HPDE6-E6E7 (cell line): ENCODE measurements at regions not wholly inside any gene's neighbourhood (a gene's known extent, or its start where the extent isn't known, plus 50 kb on each side); places are given as distances from the start of the nearest gene placed in this dataset.
"Not testable (repeated sequence)": the region's sequence is repeated elsewhere in the genome, so short reads cannot be mapped to it uniquely, and the experiment has no call there.

Experiments used
- DNase-seq: peaks from one replicate; pipeline ENCODE4 v3.0.0; 2011; ENCODE audit warnings: missing footprints; ENCODE audit errors: extremely low spot score

- no peak for DNase-seq
Observed at GRCh38 chrX:114015966-114016365, 567.9 kb upstream of the HTR2C start.

DNA sequence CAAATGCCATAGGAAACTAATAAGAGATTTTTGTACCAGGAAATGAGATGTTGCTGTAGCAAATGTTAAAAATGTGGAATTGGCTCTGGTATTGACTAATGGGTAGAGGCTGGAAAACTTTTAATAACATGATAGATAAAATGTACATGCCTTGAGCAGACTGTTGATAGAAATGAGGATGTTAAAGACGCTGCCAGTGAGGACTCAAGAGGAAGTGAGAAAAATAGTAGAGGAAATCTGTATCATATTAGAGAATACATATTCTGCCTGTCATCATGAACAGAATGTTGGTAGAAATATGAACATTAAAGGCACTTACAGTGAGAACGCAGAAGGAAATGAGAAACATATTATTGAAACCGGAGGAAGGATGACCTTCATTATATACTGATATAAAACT lies 577.2 kb upstream of the HTR2C start:
- no peak for DNase-seq

DNA sequence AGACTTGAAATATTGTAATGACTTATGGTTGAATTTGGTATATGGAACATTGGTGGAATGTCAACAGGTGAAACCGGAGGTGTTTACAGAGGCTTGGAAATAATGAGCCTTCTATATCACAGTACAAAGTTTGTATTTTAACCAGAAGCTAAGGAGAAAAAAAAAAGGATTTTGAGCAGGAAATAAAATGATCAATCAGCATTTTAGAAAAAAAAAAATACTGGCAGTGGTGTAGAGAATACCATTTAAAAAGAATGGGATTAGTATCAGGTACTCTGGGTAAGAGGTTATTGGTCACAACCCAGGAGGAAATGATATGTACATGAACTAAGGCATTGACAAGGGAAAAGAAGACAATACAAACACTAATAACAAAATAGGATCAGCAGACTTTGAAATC lies 587.1 kb upstream of the HTR2C start:
- no peak for DNase-seq

DNA sequence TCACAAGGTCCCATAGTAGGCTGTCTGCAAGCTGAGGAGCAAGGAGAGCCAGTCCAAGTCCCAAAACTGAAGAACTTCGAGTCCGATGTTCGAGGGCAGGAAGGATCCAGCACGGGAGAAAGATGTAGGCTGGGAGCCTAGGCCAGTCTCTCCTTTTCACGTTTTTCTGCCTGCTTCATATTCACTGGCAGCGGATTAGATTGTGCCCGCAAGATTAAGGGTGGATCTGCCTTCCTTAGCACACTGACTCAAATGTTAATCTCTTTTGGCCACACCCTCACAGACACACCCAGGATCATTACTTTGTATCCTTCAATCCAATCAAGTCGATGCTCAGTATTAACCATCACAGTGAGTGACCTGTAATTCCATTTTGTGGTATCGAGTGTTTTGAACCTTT lies 592.2 kb upstream of the HTR2C start:
- DNase-seq: not testable (repeated sequence)

DNA sequence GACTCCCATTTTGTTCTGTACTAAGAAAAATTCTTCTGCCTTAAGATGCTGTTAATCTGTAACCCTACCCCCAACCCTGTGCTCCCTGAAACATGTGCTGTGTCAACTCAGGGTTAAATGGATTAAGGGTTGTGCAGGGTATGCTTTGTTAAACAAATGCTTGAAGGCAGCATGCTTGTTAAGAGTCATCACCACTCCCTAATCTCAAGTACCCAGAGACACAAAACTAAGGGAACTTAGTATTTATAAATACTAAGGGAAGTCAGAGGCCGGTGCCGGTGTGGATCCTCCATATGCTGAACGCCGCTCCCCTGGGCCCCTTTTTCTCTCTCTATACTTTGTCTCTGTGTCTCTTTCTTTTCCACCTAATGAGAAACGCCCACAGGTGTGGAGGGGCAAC lies 593.2 kb upstream of the HTR2C start:
- DNase-seq: not testable (repeated sequence)

DNA sequence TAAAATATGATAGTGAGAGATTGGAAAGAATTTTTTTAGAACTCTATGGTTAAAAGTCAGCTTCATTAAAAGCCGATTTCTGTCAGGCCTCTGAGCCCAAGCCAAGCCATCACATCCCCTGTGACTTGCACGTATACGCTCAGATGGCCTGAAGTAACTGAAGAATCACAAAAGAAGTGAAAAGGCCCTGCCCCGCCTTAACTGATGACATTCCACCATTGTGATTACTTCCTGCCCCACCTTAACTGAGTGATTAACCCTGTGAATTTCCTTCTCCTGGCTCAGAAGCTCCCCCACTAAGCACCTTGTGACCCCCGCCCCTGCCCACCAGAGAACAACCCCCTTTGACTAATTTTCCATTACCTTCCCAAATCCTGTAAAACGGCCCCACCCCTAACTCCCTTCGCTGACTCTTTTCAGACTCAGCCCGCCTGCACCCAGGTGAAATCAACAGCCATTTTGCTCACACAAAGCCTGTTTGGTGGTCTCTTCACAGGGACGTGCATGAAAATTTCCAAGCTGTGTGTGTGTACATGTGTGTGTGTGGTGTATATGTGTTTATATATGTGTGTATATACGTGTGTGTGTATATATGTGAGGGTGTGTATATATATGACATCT lies 595.5 kb upstream of the HTR2C start:
- not testable (repeated sequence) for DNase-seq

GRCh38 chrX:113986427-113986826 lies 597.5 kb upstream of the HTR2C start:
- DNase-seq: no peak

DNA sequence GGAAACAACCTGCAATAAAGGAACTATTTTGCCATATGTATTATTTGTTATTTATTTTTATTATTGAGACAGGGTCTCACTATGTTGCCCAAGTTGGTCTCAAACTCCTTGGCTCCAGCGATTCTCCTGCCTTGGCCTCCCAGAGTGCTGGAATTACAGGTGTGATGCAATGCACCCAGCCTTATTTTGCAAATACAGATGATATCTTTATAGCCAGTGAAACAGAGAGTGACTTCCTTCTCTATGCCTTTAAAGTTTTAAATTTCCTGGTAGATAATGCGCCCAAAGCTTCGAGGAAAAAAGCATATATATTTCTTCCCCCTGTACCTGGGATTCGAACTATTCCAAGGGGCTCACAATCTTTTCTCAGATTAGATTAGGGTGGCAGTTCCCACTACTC lies 601.1 kb upstream of the HTR2C start:
- DNase-seq: no peak

- DNase-seq: no peak
Observed at GRCh38 chrX:113980953-113981352, 602.9 kb upstream of the HTR2C start.

- no peak for DNase-seq
Observed at GRCh38 chrX:113977887-113978286, 606.0 kb upstream of the HTR2C start.

- no peak for DNase-seq
Observed at GRCh38 chrX:113975441-113975840, 608.4 kb upstream of the HTR2C start.

DNA sequence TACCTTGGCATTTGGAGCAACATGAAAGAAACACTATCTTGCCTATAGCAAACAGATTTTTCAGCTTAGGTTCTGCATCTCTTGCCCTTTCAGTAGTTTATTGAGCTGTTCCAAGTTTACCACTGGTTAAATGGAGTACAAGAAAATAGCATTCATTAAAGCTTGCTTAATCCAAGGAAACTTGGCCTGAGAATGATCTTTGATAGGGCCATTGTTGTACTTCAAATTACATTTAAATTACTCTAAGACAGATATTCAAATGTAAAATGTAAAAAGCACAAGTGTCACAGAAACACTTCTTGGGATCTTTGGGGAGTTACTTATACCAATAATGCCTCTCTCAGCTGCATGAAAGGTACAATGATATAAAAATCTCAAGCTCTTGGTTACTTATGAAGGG lies 609.0 kb upstream of the HTR2C start:
- DNase-seq: no peak

GRCh38 chrX:113973706-113974105 lies 610.2 kb upstream of the HTR2C start:
- no peak for DNase-seq

DNA sequence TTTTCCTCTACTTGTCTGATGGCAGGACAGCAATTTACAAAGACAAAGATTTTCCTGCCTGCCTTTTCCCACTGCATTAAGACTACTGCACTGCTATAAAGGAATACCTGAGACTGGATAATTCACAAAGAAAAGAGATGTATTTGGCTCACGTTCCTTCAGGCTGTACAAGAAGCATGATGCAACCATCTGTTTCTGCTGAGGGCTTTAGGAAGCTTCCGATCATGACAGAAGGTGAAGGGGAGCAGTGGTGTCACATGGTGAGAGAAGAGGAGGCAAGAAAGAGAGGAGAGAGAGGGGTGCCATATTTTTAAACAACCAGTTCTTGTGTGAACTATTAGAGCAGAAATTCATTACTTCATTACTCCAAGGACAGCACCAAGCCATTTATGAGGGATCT lies 617.1 kb upstream of the HTR2C start:
- DNase-seq: no peak

DNA sequence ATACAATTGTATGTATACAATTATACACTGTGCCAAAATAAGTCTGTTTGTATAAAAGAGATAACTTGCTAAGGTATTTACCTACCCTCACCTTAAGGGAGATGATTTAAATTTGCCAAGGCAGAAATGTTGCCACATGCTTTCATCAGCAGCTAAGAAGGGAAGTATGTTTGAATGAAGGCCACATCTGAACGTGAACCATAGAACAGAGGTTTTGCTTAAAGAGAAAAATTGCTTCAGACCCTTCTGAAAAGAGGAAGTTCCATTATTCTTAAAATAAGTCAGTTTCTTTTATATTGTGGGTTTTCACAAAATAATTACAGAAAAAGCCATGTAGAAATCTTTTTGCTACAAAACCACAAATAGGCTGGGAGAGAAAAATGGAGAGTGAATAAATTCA lies 621.5 kb upstream of the HTR2C start:
- DNase-seq: no peak

DNA sequence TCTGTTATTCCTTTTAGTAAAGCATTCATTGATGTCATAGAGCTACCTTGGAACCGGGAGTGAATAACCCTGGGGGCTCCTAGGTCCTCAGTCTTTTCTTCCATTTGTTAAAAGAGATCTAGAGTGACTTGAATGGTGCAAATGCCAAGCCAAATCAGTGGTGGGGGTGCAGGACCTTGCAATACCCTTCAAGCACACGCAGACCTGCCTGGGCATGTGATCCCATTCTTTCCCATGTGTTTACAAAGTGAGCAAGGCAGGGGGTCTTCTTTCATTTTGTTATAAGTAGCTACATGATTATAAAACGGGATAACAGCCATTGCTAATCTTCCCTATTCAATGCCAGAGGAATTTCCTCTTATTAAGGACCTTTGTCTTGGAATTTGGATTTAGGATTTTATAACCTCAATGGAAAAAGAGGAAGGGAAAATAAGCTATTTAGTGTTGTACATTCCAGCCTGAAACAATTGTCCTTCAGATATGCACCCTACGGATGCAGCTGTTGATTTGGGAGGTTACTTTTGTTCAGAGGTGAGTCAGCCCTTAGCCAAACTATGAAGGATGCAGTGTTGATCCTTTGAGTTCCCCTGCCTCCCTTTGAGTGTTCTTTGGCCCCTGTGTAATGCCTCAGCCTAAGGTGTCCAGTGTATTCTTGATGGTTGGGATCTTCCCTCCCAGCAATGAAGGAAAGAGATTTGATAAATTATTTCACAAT lies 623.8 kb upstream of the HTR2C start:
- no peak for DNase-seq

GRCh38 chrX:113956936-113957335 lies 627.0 kb upstream of the HTR2C start:
- DNase-seq: no peak

DNA sequence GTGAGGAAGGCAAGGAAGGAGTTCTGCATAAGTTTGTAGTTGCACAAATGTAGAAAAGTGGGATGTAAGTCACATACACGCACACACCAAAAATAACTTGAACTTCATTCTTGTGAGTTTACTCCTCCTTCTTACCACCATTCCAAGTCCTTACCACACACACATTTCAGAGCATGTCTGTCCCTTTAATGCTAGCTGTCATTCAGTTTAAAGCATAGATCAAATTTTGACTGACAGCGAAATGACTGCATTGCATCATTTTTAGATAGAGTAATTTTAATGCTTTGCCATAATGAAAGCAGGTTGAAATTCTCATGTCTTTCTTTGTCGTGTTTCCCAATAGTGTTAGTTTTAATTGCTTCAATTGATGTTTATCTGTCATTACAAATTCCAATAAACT lies 629.6 kb upstream of the HTR2C start:
- DNase-seq: no peak

DNA sequence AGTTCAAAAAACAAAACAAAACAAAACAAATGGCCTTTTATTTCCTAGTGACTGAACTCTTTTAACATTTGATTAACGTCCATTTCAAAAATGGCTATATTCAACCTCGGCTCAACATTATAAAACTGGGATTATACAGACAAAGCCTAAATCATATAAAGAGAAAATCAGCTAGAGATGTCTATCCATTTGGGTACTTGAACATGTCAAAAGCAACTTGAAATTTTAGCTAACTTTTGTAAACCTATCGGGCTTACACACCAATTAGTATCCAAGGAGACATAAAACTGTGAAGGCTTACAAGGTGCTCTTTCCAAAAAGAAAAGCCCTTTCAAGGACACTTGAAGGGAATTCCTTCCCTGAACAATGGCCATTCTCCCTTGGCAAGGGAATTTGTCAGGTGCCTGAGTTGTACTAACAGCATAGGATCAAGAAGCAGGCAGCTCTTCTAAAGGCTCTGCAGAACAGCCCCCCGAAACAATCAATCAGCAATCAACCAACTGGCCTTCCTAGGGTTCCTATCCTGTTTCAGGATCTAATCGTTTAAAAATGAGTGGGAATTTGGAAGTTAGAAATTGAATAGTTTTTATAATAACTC lies 633.7 kb upstream of the HTR2C start:
- DNase-seq: no peak

GRCh38 chrX:113947548-113947947 lies 636.3 kb upstream of the HTR2C start:
- DNase-seq: peak; percentile 16

DNA sequence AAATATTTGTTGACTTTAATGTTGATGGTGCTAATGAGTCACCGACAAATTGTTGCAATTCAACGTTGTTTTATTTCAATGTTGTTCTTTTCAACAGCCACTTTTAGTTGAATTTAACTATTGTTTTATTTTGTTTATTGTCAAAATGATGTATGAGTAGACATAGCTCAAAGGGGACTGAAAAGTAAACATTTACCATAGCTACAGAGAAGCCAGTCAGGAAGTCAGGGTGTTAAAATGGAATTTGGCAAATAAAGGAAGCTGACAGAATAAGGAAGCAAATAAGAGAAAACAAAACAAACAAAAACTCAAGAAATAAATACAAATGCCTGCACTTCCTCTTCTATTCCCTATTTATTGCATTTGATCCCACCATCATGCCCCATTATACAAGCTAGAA lies 648.4 kb upstream of the HTR2C start:
- DNase-seq: no peak

GRCh38 chrX:113933931-113934330 lies 650.0 kb upstream of the HTR2C start:
- DNase-seq: no peak

- peak; percentile 6 for DNase-seq
Observed at GRCh38 chrX:113929004-113929403, 654.9 kb upstream of the HTR2C start.
